SJSA1 (cell line): ENCODE measurements at regions not wholly inside any gene's neighbourhood (a gene's known extent, or its start where the extent isn't known, plus 50 kb on each side); places are given as distances from the start of the nearest gene placed in this dataset.
"Not testable (repeated sequence)": the region's sequence is repeated elsewhere in the genome, so short reads cannot be mapped to it uniquely, and the experiment has no call there.

Source experiments
- DNase-seq, 2 experiments: peaks; one replicate each; pipeline ENCODE4 v3.0.0-alpha.2; 2015 to 2020; ENCODE audit warnings: low spot score in 2 of 2, low read depth in 1 of 2
- H3K27ac ChIP-seq: fragments of 250-450 bp; sonication (Bioruptor Pico); 2 replicates; pipeline ENCODE4 v1.5.1; 2020; ENCODE audit warnings: mild to moderate bottlenecking, moderate library complexity
- H3K27me3 ChIP-seq: fragments of 250-450 bp; sonication (Bioruptor Pico); replicated peaks from 2 replicates; pipeline ENCODE4 v1.5.1; 2020; ENCODE audit warnings: mild to moderate bottlenecking, moderate library complexity
- H3K36me3 ChIP-seq: fragments of 250-450 bp; sonication (Bioruptor Pico); 2 replicates; pipeline ENCODE4 v1.5.1; 2020; ENCODE audit warnings: mild to moderate bottlenecking
- H3K4me1 ChIP-seq: fragments of 250-450 bp; sonication (Bioruptor Pico); replicated peaks from 2 replicates; pipeline ENCODE4 v1.6.1; 2021; ENCODE audit warnings: mild to moderate bottlenecking
- H3K4me3 ChIP-seq: fragments of 250-450 bp; sonication (Bioruptor Pico); 2 replicates; pipeline ENCODE4 v1.5.1; 2020; ENCODE audit warnings: mild to moderate bottlenecking
- H3K9me3 ChIP-seq: fragments of 250-450 bp; sonication (Bioruptor Pico); replicated peaks from 2 replicates; pipeline ENCODE4 v1.5.1; 2020; ENCODE audit warnings: mild to moderate bottlenecking

GRCh38 chr13:19072956-19073706 lies 108.5 kb downstream of the TUBA3C start:
- H3K27ac ChIP-seq, DNase-seq, H3K4me1 ChIP-seq, H3K4me3 ChIP-seq, H3K27me3 ChIP-seq, H3K36me3 ChIP-seq, H3K9me3 ChIP-seq: not testable (repeated sequence)

- H3K4me3 ChIP-seq, result no peak overlapping the region
- no peaks in the 10 kb centered on the region for H3K36me3 ChIP-seq
- H3K4me1 ChIP-seq, result no peaks in the 10 kb centered on the region
- no peaks in the 10 kb centered on the region for H3K27me3 ChIP-seq
- no peak overlapping the region for H3K27ac ChIP-seq
- no peaks in the 10 kb centered on the region for H3K9me3 ChIP-seq
- no peak for DNase-seq
These were observed 109.1 kb downstream of the TUBA3C start for GRCh38 chr13:19072543-19072942.

GRCh38 chr13:19071161-19071936 lies 110.3 kb downstream of the TUBA3C start:
- DNase-seq, result no peak
- H3K9me3 ChIP-seq, result no peaks in the 10 kb centered on the region
- H3K4me3 ChIP-seq, result no peak overlapping the region
- no peaks in the 10 kb centered on the region for H3K36me3 ChIP-seq
- no peaks in the 10 kb centered on the region for H3K4me1 ChIP-seq
- no peak overlapping the region for H3K27ac ChIP-seq
- no peaks in the 10 kb centered on the region for H3K27me3 ChIP-seq

GRCh38 chr13:19070398-19070735 lies 111.3 kb downstream of the TUBA3C start:
- no peaks in the 10 kb centered on the region for H3K4me1 ChIP-seq
- H3K27me3 ChIP-seq, result no peaks in the 10 kb centered on the region
- no peak overlapping the region for H3K4me3 ChIP-seq
- no peaks in the 10 kb centered on the region for H3K36me3 ChIP-seq
- H3K27ac ChIP-seq, result no peak overlapping the region
- no peak for DNase-seq
- no peaks in the 10 kb centered on the region for H3K9me3 ChIP-seq

GRCh38 chr13:19069684-19070397 lies 111.8 kb downstream of the TUBA3C start:
- Histone ChIP-seq H3K4me3 (no peak overlapping the region), H3K27me3 (no peaks in the 10 kb centered on the region), H3K4me1 (no peaks in the 10 kb centered on the region), H3K36me3 (no peaks in the 10 kb centered on the region), H3K9me3 (no peaks in the 10 kb centered on the region), H3K27ac (no peak overlapping the region)
- DNase-seq, result no peak

GRCh38 chr13:19068691-19069090 lies 112.9 kb downstream of the TUBA3C start:
- Histone ChIP-seq H3K4me3 (no peak overlapping the region), H3K27ac (no peak overlapping the region), H3K27me3 (no peaks in the 10 kb centered on the region), H3K4me1 (no peaks in the 10 kb centered on the region), H3K36me3 (no peaks in the 10 kb centered on the region), H3K9me3 (no peaks in the 10 kb centered on the region)
- no peak for DNase-seq

- no peaks in the 10 kb centered on the region for H3K4me1 ChIP-seq
- H3K4me3 ChIP-seq, result no peak overlapping the region
- no peak for DNase-seq
- no peaks in the 10 kb centered on the region for H3K36me3 ChIP-seq
- H3K9me3 ChIP-seq, result no peaks in the 10 kb centered on the region
- no peaks in the 10 kb centered on the region for H3K27me3 ChIP-seq
- no peak overlapping the region for H3K27ac ChIP-seq
These were observed 113.9 kb downstream of the TUBA3C start for GRCh38 chr13:19067767-19068166.

GRCh38 chr13:19062801-19063200 lies 118.8 kb downstream of the TUBA3C start:
- Histone ChIP-seq H3K27me3 (no peaks in the 10 kb centered on the region), H3K4me3 (no peak overlapping the region), H3K4me1 (no peaks in the 10 kb centered on the region), H3K9me3 (no peaks in the 10 kb centered on the region), H3K27ac (no peak overlapping the region), H3K36me3 (no peaks in the 10 kb centered on the region)
- DNase-seq, result no peak

GRCh38 chr13:19062019-19062646 lies 119.5 kb downstream of the TUBA3C start:
- no peaks in the 10 kb centered on the region for H3K36me3 ChIP-seq
- H3K9me3 ChIP-seq, result no peaks in the 10 kb centered on the region
- no peaks in the 10 kb centered on the region for H3K4me1 ChIP-seq
- no peak overlapping the region for H3K4me3 ChIP-seq
- no peaks in the 10 kb centered on the region for H3K27me3 ChIP-seq
- H3K27ac ChIP-seq, result no peak overlapping the region
- DNase-seq, result no peak

- Histone ChIP-seq H3K9me3 (no peaks in the 10 kb centered on the region), H3K4me3 (no peak overlapping the region), H3K36me3 (no peaks in the 10 kb centered on the region), H3K4me1 (no peaks in the 10 kb centered on the region), H3K27ac (no peak overlapping the region), H3K27me3 (no peaks in the 10 kb centered on the region)
- no peak for DNase-seq
These were observed 120.3 kb downstream of the TUBA3C start for GRCh38 chr13:19061278-19061677.

GRCh38 chr13:19060311-19061002 lies 121.2 kb downstream of the TUBA3C start:
- no peaks in the 10 kb centered on the region for H3K36me3 ChIP-seq
- DNase-seq, result no peak

GRCh38 chr13:19059016-19059780 lies 122.4 kb downstream of the TUBA3C start:
- no peaks in the 10 kb centered on the region for H3K9me3 ChIP-seq
- DNase-seq, result no peak
- H3K4me1 ChIP-seq, result no peaks in the 10 kb centered on the region
- H3K27ac ChIP-seq, result no peak overlapping the region
- no peaks in the 10 kb centered on the region for H3K27me3 ChIP-seq
- H3K4me3 ChIP-seq, result no peak overlapping the region
- H3K36me3 ChIP-seq, result no peaks in the 10 kb centered on the region

More at GRCh38 chr13:19060311-19061002, 121.2 kb downstream of the TUBA3C start:
- Histone ChIP-seq H3K4me3 (no peak overlapping the region), H3K9me3 (no peaks in the 10 kb centered on the region), H3K4me1 (no peaks in the 10 kb centered on the region), H3K27me3 (no peaks in the 10 kb centered on the region), H3K27ac (no peak overlapping the region)

- no peaks in the 10 kb centered on the region for H3K9me3 ChIP-seq
- H3K27me3 ChIP-seq, result no peaks in the 10 kb centered on the region
- no peaks in the 10 kb centered on the region for H3K36me3 ChIP-seq
- DNase-seq, result no peak
- H3K4me3 ChIP-seq, result no peak overlapping the region
- no peak overlapping the region for H3K27ac ChIP-seq
- no peaks in the 10 kb centered on the region for H3K4me1 ChIP-seq
These were observed 123.1 kb downstream of the TUBA3C start for GRCh38 chr13:19058566-19058965.
